ENCODE measurements at regions not wholly inside any gene's neighbourhood (a gene's known extent, or its start where the extent isn't known, plus 50 kb on each side); places are given as distances from the start of the nearest gene placed in this dataset.

DNA sequence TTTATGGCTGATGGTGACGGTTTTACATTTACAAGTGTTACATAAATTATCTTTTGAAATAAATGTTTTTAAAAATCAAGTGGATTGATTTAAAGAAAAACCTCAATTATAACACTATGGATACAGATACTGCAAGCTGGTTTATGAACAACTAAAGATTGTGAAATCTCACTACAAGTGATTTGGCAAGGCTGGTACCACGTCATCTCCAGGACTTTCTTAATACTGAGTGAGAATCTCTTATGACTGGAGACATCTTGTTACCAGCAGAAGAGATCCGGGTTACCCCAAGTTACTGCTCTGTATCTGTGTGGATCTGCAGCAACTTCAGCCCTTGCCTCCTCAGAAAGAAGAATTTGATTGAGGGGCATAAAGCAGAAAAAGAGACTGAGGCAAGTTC lies 452.9 kb downstream of the MN1 start:
- TF ChIP-seq, protein P1, sequence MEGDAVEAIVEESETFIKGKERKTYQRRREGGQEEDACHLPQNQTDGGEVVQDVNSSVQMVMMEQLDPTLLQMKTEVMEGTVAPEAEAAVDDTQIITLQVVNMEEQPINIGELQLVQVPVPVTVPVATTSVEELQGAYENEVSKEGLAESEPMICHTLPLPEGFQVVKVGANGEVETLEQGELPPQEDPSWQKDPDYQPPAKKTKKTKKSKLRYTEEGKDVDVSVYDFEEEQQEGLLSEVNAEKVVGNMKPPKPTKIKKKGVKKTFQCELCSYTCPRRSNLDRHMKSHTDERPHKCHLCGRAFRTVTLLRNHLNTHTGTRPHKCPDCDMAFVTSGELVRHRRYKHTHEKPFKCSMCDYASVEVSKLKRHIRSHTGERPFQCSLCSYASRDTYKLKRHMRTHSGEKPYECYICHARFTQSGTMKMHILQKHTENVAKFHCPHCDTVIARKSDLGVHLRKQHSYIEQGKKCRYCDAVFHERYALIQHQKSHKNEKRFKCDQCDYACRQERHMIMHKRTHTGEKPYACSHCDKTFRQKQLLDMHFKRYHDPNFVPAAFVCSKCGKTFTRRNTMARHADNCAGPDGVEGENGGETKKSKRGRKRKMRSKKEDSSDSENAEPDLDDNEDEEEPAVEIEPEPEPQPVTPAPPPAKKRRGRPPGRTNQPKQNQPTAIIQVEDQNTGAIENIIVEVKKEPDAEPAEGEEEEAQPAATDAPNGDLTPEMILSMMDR (IDR thresholded peaks at IDR 0.05; ENCODE audit: insufficient read depth, low read depth, low read length): no peak
- TF ChIP-seq EZH2 (IDR thresholded peaks at IDR 0.05; ENCODE audit: insufficient read depth, low read length): no peak

Measured in astrocyte (in vitro differentiated cells and primary cell).